GM12878 (cell line): ENCODE measurements at regions not wholly inside any gene's neighbourhood (a gene's known extent, or its start where the extent isn't known, plus 50 kb on each side); places are given as distances from the start of the nearest gene placed in this dataset.

ENCODE experiments used
- ATAC-seq: fragments of 200-7000 bp; cut with Tn5 transposase; 3 replicates; pipeline ENCODE4 v1.9.1; 2020; ENCODE audit warnings: mild to moderate bottlenecking, moderate library complexity
- BruUV-seq: library from RNA; stranded (reverse); fragments of 400-500 nt; replicated peaks from 2 replicates; lab custom pipeline; 2021; lab: Mats Ljungman, UMichigan
- CTCF ChIA-PET: fragments of 300-600 bp; sonication (Branson Sonifier 250); formaldehyde crosslinking; extraction: SDS; loops from one replicate; lab custom pipeline; 2021; ENCODE audit warnings: inconsistent platforms; lab: Yijun Ruan, JAX
- POLR2A ChIA-PET: fragments of 350-600 bp; formaldehyde crosslinking; extraction: SDS; loops from one replicate; lab custom pipeline; 2021; ENCODE audit warnings: inconsistent platforms; lab: Charles Lee
- RAD21 ChIA-PET: fragments of 300-600 bp; sonication (Branson Sonifier 250); formaldehyde crosslinking; loops from one replicate; lab custom pipeline; 2023; ENCODE audit warnings: antibody characterized with exemption; ENCODE audit not compliant: unreplicated experiment; lab: Charles Lee
- SMC1A ChIA-PET: fragments of 300-600 bp; sonication (Branson Sonifier 250); formaldehyde crosslinking; loops from one replicate; lab custom pipeline; 2023; ENCODE audit not compliant: unreplicated experiment, uncharacterized antibody; lab: Charles Lee
- DNase-seq: peaks from one replicate; pipeline ENCODE4 v3.0.0-alpha.2; 2011; ENCODE audit warnings: low read depth, low spot score
- FAIRE-seq: peaks from 3 replicates; lab custom pipeline; 2011; peaks lifted over from hg19 to GRCh38; lab: Jason Lieb, UNC
- H2AFZ ChIP-seq: 2 replicates; pipeline ENCODE4 v1.6.0; 2011; ENCODE audit warnings: low read depth, low read length, control low read depth; ENCODE audit not compliant: control insufficient read depth
- H3K27ac ChIP-seq: 2 replicates; pipeline ENCODE4 v1.5.1; 2011; ENCODE audit warnings: control low read depth; ENCODE audit not compliant: control insufficient read depth, insufficient read depth
- H3K27me3 ChIP-seq, 2 experiments: replicated peaks in 1 of 2; 2 replicates each; pipeline versions ENCODE4 v1.6.0 to v1.6.1; 2011; ENCODE audit warnings: low read length in 1 of 2; ENCODE audit not compliant: control insufficient read depth in 2 of 2, insufficient read depth in 2 of 2
- H3K36me3 ChIP-seq, 2 experiments: 2 replicates each; pipeline ENCODE4 v1.5.1; 2011; ENCODE audit warnings: low read length in 1 of 2; ENCODE audit not compliant: control insufficient read depth in 2 of 2, insufficient read depth in 2 of 2
- H3K4me1 ChIP-seq: 2 replicates; pipeline ENCODE4 v1.6.1; 2011; ENCODE audit warnings: mild to moderate bottlenecking, low read length, moderate library complexity, mixed read lengths; ENCODE audit not compliant: control insufficient read depth, insufficient read depth
- H3K4me2 ChIP-seq: 2 replicates; pipeline ENCODE4 v1.6.0; 2011; ENCODE audit warnings: control low read depth; ENCODE audit not compliant: control insufficient read depth, insufficient read depth
- H3K4me3 ChIP-seq: fragments of 200-600 bp; sonication (generic); 2 replicates; pipeline ENCODE4 v1.5.1; 2016
- H3K79me2 ChIP-seq: 2 replicates; pipeline ENCODE4 v1.6.0; 2011; ENCODE audit warnings: low read length; ENCODE audit not compliant: control insufficient read depth, insufficient read depth
- H3K9ac ChIP-seq: 2 replicates; pipeline ENCODE4 v1.8.0; 2011; ENCODE audit warnings: low read length, control low read depth, mixed read lengths; ENCODE audit not compliant: control insufficient read depth, insufficient read depth
- H3K9me3 ChIP-seq: replicated peaks from 3 replicates; pipeline ENCODE4 v1.5.1; 2011; ENCODE audit warnings: mild to moderate bottlenecking, low read length; ENCODE audit not compliant: control insufficient read depth, insufficient read depth
- H4K20me1 ChIP-seq: 2 replicates; pipeline ENCODE4 v1.6.0; 2011; ENCODE audit not compliant: control insufficient read depth, insufficient read depth
- CHD2 ChIP-seq: IDR thresholded peaks from 2 replicates; pipeline ENCODE4 v1.6.1; 2011; ENCODE audit warnings: low read depth, low read length, improper control_type of control experiment, borderline replicate concordance
- FOXK2 ChIP-seq: fragments of 450-650 bp; IDR thresholded peaks from 2 replicates; pipeline ENCODE4 v1.6.1; 2017; ENCODE audit warnings: mild to moderate bottlenecking, moderate library complexity
- HCFC1 ChIP-seq: fragments of 150-350 bp; IDR thresholded peaks from 2 replicates; pipeline ENCODE4 v1.6.1; 2014; ENCODE audit warnings: low read length
- HDAC2 ChIP-seq: fragments of 200-600 bp; sonication (generic); IDR thresholded peaks from 2 replicates; pipeline ENCODE4 v1.6.1; 2017
- MTA2 ChIP-seq: fragments of 450-650 bp; IDR thresholded peaks from 2 replicates; pipeline ENCODE4 v1.6.1; 2016; ENCODE audit warnings: low read depth, mild to moderate bottlenecking, moderate library complexity
- NBN ChIP-seq: fragments of 450-650 bp; IDR thresholded peaks from 2 replicates; pipeline ENCODE4 v1.6.1; 2016
- NFYA ChIP-seq: IDR thresholded peaks from 2 replicates; pipeline ENCODE4 v1.6.1; 2011; ENCODE audit warnings: low read depth, mild to moderate bottlenecking, low read length, improper control_type of control experiment, borderline replicate concordance
- NFYB ChIP-seq: IDR thresholded peaks from 2 replicates; pipeline ENCODE4 v1.6.1; 2011; ENCODE audit warnings: low read depth, mild to moderate bottlenecking, low read length, improper control_type of control experiment, moderate library complexity; ENCODE audit not compliant: insufficient read depth
- PAX8 ChIP-seq: fragments of 450-650 bp; IDR thresholded peaks from 2 replicates; pipeline ENCODE4 v1.6.1; 2017; ENCODE audit warnings: mild to moderate bottlenecking, moderate library complexity
- PML ChIP-seq: IDR thresholded peaks from 2 replicates; pipeline ENCODE4 v1.6.1; 2012; ENCODE audit warnings: low read length, inconsistent platforms
- POLR2AphosphoS2 ChIP-seq: IDR thresholded peaks from 2 replicates; pipeline ENCODE4 v1.6.1; 2011; ENCODE audit warnings: low read depth, mild to moderate bottlenecking, low read length, improper control_type of control experiment, moderate library complexity
- RAD51 ChIP-seq: fragments of 450-650 bp; IDR thresholded peaks from 2 replicates; pipeline ENCODE4 v1.6.1; 2016; ENCODE audit warnings: moderate library complexity, mild to moderate bottlenecking, inconsistent platforms
- RB1 ChIP-seq: fragments of 450-650 bp; formaldehyde crosslinking; IDR thresholded peaks from 2 replicates; pipeline ENCODE4 v1.6.1; 2017; ENCODE audit warnings: mild to moderate bottlenecking, borderline replicate concordance
- RCOR1 ChIP-seq: conservative IDR thresholded peaks from 2 replicates; pipeline ENCODE4 v1.6.1; 2012; ENCODE audit warnings: low read depth, low read length, improper control_type of control experiment
- SREBF2 ChIP-seq: IDR thresholded peaks from 2 replicates; pipeline ENCODE4 v1.6.1; 2012; ENCODE audit warnings: mild to moderate bottlenecking, low read length
- TCF3 ChIP-seq: IDR thresholded peaks from 2 replicates; pipeline ENCODE4 v1.6.1; 2012; ENCODE audit warnings: low read depth, mild to moderate bottlenecking, low read length, borderline replicate concordance; ENCODE audit not compliant: insufficient read depth
- USF1 ChIP-seq: IDR thresholded peaks from 2 replicates; pipeline ENCODE4 v1.6.1; 2011; ENCODE audit warnings: borderline replicate concordance, low read depth, mild to moderate bottlenecking, moderate library complexity, mixed read lengths, low read length; ENCODE audit not compliant: insufficient read depth; ENCODE audit errors: extremely low read length
- ZBED1 ChIP-seq: IDR thresholded peaks from 2 replicates; pipeline ENCODE4 v1.6.1; 2016; ENCODE audit warnings: borderline replicate concordance
- ZNF592 ChIP-seq: fragments of 450-650 bp; IDR thresholded peaks from 2 replicates; pipeline ENCODE4 v1.6.1; 2017; ENCODE audit warnings: mild to moderate bottlenecking, moderate library complexity
- WGBS: methylation state at CpG from one replicate; pipeline ENCODE4 v1.1.6; 2016; ENCODE audit warnings: low lambda C conversion rate; ENCODE audit not compliant: insufficient replicate concordance, insufficient coverage; ENCODE audit errors: missing lambda C conversion rate; 5-methylcytosine and 5-hydroxymethylcytosine counted together
- in situ Hi-C: fragments of 300-500 bp; cut with MboI; formaldehyde crosslinking; loops from 9 replicates; pipeline ENCODE4 v1.14.3; 2018; ENCODE audit warnings: mixed read lengths
- intact Hi-C: fragments of 100-400 bp; cut with micrococcal nuclease; formaldehyde crosslinking; loops from one replicate; pipeline ENCODE4 v1.14.2; 2022; ENCODE audit not compliant: unreplicated experiment

- RAD21 ChIA-PET = no interaction called here
- no peaks in the 10 kb centered on the region for H4K20me1 ChIP-seq
- BruUV-seq = no TSS peak
These were observed 124.4 kb downstream of the HRH4 start for GRCh38 chr18:24584813-24585212.

More at GRCh38 chr18:24584813-24585212, 124.4 kb downstream of the HRH4 start:
- Histone ChIP-seq H3K4me3 (no peak overlapping the region), H3K27me3 (no peaks in the 10 kb centered on the region; a peak in 2 of 4 replicates), H2AFZ (no peak overlapping the region), H3K4me1 (no peaks in the 10 kb centered on the region), H3K9ac (no peak overlapping the region), H3K27ac (no peak overlapping the region), H3K9me3 (no peaks in the 10 kb centered on the region), H3K79me2 (no peaks in the 10 kb centered on the region), H3K4me2 (no peak overlapping the region), H3K36me3 (no peaks in the 10 kb centered on the region; a peak in 1 of 4 replicates)
- ChIA-PET SMC1A (no interaction called here), CTCF (no interaction called here), POLR2A (no interaction called here)
- ATAC-seq = no peak
- intact Hi-C loops (no loop called here), in situ Hi-C loops (no loop called here)
- no peak for DNase-seq
- TF ChIP-seq RB1 (no peak), MTA2 (no peak), NBN (no peak), HCFC1 (no peak), CHD2 (no peak), POLR2AphosphoS2 (no peak), USF1 (no peak), NFYB (no peak), PAX8 (no peak), SREBF2 (no peak), RCOR1 (no peak), FOXK2 (no peak), ZNF592 (no peak), NFYA (no peak), RAD51 (no peak), ZBED1 (no peak), HDAC2 (no peak), TCF3 (no peak), PML (no peak)
- WGBS = 43% methylated on average over 5 of the region's 5 CpGs
- FAIRE-seq = no peak
